ENCODE measurements at regions not wholly inside any gene's neighbourhood (a gene's known extent, or its start where the extent isn't known, plus 50 kb on each side); places are given as distances from the start of the nearest gene placed in this dataset.

- no peak for DNase-seq (ENCODE audit: low spot score)
- in situ Hi-C loops (cut with HindIII; ENCODE audit: low sequenced_read_pairs): no loop called here
Measured at GRCh38 chr2:217695033-217695520, 307.7 kb downstream of the TNS1 start.

GRCh38 chr2:217694291-217694690 lies 308.5 kb downstream of the TNS1 start:
- in situ Hi-C loops (cut with HindIII; ENCODE audit: low sequenced_read_pairs): no loop called here
- peak; percentile 29 for DNase-seq (ENCODE audit: low spot score)

DNA sequence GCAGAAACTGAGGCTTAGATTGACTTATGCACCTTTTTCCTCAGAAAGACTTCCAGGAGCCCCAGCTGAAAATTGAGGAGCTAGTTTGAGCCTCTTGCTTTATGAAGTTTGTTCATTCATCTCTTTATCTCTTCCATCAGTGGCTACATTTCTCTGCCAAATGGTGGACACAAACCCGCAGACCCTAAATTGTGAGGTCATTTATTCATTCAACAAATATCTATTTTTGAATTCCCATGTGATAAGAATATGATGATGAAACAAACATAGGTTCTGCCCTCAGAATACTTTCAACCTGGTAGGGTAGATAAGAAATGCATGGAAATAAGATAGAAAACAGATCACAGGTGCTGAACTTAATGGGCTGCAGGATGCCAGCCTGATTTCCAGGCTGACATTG lies 309.4 kb downstream of the TNS1 start:
- DNase-seq (ENCODE audit: low spot score): no peak
- in situ Hi-C loops (cut with HindIII; ENCODE audit: low sequenced_read_pairs): no loop called here

- DNase-seq (ENCODE audit: low spot score): no peak
- in situ Hi-C loops (cut with HindIII; ENCODE audit: low sequenced_read_pairs): no loop called here
Measured at GRCh38 chr2:217691920-217692666, 310.7 kb downstream of the TNS1 start.

DNA sequence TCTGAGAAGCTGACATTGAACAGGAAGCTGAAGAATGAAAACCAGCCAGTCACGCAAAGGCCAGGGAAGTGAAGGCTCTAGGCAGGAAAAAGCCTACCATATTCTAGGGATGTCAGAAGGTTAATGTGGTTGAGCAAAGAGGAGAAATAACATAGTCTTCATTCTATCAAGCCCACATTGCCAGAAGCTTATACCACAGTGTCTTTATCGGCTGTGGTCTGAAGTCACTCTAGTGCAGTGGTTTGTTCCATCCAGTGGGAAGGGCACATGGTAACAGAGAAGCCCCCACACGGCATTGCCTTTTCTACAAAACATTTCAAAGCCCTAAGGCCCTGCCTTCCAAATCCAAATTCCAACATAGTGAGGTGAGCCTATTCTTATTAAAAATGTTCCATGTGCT lies 311.3 kb downstream of the TNS1 start:
- no peak for DNase-seq (ENCODE audit: low spot score)
- in situ Hi-C loops (cut with HindIII; ENCODE audit: low sequenced_read_pairs): no loop called here

DNA sequence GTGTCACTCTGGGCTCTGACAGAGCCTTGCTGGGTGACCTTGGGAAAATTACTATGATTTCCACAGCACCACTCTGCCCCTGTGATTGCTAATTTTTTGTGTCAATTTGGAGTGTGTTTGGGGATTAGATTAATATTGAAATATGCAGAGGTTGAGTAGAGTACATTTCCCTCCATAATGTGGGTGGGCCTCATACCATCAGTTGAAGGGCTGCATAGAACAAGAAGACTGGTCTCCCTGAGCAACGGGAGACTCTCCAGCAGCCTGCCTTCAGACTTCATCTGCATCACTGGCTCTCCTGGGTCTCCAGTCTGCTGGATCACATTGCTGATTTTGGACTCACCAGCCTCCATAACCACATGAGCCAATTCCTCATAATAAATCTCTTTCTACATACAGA lies 313.7 kb downstream of the TNS1 start:
- in situ Hi-C loops (cut with HindIII; ENCODE audit: low sequenced_read_pairs): no loop called here

GRCh38 chr2:217688494-217688893 lies 314.3 kb downstream of the TNS1 start:
- in situ Hi-C loops (cut with HindIII; ENCODE audit: low sequenced_read_pairs): no loop called here

More for the DNA sequence above, 313.7 kb downstream of the TNS1 start:
- no peak for DNase-seq (ENCODE audit: low spot score)

DNA sequence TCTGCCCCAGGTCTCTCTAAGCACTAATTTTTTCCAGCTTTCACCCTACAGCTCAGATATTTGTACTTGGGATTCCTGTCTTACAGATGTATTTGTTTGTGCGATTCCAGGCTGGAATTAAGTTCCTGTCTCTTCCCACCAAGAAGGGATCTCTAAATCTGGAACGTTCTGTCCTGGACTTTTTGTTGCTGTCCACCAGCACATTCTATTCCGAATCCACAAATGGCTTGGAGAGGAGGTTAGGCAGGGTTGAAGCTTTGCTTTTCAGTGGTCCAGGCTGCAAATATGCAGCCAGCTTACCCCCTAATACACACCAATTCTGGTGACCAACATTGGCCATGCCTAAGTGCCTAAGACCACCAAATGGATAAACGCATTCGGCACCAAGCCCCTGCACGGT lies 315.0 kb downstream of the TNS1 start:
- in situ Hi-C loops (cut with HindIII; ENCODE audit: low sequenced_read_pairs): no loop called here
- no peak for DNase-seq (ENCODE audit: low spot score)

More at GRCh38 chr2:217688494-217688893, 314.3 kb downstream of the TNS1 start:
- DNase-seq (ENCODE audit: low spot score): no peak

- DNase-seq (ENCODE audit: low spot score): no peak
- in situ Hi-C loops (cut with HindIII; ENCODE audit: low sequenced_read_pairs): no loop called here
Measured at GRCh38 chr2:217685255-217685605, 317.6 kb downstream of the TNS1 start.

DNA sequence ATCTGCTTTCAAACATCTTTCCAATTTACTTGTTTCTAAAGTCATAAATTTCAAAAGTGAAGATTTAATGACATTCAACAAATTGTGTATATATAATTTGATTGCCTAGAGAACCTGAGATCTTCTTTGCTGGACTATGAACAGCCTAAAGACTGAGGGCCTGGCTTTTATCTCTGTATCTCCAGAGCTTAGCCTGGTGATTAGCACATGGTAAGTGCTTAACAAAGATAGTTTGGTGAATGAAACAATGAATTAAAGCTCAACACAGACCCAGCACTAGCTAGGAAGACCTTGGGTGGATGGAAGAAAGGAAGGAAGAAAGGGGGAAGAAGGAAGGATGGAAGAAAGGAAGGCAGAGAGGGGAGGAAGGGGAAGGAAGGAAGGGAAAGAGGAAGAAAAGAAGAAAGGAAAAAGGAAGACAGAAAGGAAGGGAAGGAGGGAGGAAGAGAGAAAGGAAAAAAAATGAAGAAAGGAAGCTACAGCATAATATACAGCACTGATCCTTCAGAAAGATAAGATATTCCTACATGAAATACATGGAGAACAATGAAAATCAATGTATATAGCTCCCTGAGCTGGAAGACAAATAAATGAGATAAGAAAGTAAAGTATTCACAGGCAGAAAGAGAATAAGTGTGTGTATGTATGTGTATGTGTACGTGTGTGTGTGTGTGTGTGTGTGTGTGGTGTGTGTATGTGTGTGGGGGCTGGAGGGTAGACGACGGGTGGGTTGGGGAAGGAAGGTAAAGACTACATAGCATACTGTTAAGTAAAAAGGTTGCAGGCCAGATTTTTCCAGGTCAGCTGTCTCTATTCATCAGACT lies 318.2 kb downstream of the TNS1 start:
- no peak for DNase-seq (ENCODE audit: low spot score)
- in situ Hi-C loops (cut with HindIII; ENCODE audit: low sequenced_read_pairs): no loop called here

- in situ Hi-C loops (cut with HindIII; ENCODE audit: low sequenced_read_pairs): no loop called here
- no peak for DNase-seq (ENCODE audit: low spot score)
Measured at GRCh38 chr2:217683106-217683870, 319.5 kb downstream of the TNS1 start.

DNA sequence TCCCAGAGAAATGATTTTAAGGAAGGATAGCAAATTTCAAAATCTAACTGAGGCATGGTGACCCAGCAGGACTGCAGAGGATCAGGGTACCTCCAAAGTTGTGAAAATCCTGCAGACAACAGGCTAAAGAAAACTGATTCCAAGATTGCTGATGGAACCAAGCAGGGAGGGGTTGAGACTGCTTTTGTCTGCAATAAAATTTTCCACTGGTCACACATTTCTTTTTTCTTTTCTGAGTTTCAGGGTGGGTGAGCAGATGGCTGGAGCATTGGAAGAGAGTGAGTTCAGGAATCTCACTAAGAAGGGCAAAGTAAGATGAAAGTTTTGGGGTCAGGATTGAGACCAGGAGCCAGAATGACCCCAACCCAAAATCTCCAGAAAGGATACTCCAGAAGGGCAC lies 321.0 kb downstream of the TNS1 start:
- in situ Hi-C loops (cut with HindIII; ENCODE audit: low sequenced_read_pairs): no loop called here
- DNase-seq (ENCODE audit: low spot score): no peak

DNA sequence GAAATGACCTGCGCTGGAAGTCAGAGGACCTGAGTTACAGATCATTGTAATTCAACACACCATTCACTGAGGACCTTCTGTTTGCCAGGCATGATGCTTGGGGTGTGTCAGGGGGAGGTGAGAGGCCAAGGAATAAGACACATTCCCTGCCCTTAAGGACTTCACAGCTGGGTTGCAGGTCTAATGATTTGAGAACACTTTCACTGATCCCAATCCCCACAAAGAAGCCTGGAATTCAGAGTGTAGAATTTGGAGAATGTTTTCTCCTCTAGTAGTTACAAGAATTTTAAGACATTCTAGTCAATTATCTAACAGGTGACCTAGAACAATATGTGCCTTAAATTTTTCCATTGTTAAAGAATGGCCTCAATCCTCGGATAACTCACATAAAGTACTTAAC lies 322.4 kb downstream of the TNS1 start:
- in situ Hi-C loops (cut with HindIII; ENCODE audit: low sequenced_read_pairs): no loop called here
- no peak for DNase-seq (ENCODE audit: low spot score)

DNA sequence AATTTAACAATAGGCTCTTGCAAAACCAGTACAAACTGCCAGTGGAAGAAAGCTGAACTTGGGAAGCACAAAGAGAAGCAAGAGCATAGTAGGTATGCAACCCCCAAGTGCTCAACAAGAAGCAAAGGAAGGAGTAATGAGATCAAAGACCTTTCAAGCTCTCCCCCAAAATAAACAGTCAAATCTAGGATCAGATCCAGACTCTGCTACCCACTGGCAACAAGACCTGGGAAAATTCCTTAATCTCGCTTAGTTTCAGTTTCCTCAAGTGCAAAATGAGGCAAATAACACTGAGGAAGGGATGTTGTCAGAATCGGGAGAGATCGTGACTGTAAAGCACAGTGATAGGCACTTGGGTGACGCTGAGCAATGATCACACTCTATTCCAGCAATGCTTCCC lies 329.2 kb downstream of the TNS1 start:
- DNase-seq (ENCODE audit: low spot score): no peak
- in situ Hi-C loops (cut with HindIII; ENCODE audit: low sequenced_read_pairs): no loop called here

DNA sequence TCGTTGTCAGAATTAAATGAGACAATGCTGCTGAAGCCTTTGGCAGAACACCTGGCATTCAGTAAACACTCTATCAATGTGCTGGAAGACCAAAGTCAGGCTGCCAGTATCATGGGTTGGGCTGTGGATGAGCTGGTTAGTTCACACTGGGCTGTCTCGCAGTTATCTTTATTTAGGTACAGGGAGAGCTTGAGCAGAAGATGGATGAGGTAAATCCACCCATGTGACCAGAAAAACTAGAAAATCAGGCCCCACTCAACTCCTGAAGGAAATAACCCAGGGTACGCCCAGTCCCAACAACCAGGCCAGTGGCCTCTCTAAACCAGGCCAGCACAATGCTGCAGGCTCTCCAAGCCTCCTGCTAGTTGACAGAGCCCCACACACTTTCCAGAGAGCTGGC lies 330.3 kb downstream of the TNS1 start:
- in situ Hi-C loops (cut with HindIII; ENCODE audit: low sequenced_read_pairs): no loop called here
- no peak for DNase-seq (ENCODE audit: low spot score)

DNA sequence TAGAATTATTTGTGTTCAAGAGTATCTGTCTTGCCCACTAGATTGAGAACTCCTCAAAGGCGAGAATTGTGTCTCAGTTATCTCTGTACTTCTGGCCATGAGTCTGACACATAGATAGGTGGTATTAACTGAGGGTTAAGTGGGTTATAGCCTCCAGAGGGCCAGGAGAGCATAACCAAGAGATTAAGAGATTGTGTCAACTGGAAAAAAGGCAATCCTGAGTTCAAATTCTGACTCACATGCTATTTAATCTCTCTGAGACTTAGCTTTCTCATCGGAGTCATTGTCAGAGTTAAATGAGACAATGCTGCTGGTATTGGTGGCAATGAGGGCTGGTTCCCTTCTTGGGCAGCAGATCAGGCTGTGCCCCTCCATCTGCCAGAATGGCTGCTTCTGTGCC lies 330.9 kb downstream of the TNS1 start:
- in situ Hi-C loops (cut with HindIII; ENCODE audit: low sequenced_read_pairs): no loop called here
- no peak for DNase-seq (ENCODE audit: low spot score)

DNA sequence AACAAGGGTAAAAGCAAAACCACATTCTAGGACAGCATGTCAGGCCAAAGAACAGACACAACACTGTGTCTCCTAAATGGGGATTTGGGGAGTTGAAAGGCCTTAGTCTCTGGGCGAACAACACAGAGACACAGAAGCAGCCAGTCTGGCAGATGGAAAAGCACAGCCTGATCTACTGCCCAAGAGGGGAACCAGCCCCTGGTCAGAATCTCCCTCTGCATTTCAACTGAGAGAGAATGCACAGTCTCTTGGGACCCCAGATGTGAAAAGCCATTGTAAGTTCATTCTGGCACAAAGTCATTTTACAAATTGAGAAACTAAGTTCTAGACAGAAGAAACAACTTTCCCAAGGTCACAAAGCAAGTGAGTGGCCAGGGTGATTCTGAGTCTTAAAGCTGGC lies 331.7 kb downstream of the TNS1 start:
- no peak for DNase-seq (ENCODE audit: low spot score)
- in situ Hi-C loops (cut with HindIII; ENCODE audit: low sequenced_read_pairs): no loop called here

- in situ Hi-C loops (cut with HindIII; ENCODE audit: low sequenced_read_pairs): no loop called here
- no peak for DNase-seq (ENCODE audit: low spot score)
Measured at GRCh38 chr2:217669831-217670230, 333.0 kb downstream of the TNS1 start.

DNA sequence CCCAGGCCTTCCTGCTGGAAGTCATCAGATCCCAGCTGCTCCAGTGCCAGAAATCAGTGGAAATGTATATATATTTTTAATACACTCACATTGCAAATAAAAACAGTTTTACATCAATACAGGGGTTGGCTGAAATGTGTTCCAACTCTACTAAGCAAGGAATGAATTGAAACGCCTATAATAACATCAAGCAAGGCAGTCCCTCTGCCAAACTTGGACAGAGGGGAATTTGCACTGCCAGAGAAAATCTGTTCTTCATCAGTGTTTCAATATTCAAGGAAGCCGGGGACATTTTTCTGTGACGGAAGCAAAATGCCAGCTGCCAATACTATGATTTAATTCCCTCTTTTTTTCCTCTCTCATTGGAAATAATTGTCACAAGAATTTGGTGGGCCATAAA lies 335.3 kb downstream of the TNS1 start:
- in situ Hi-C loops (cut with HindIII; ENCODE audit: low sequenced_read_pairs): no loop called here

DNA sequence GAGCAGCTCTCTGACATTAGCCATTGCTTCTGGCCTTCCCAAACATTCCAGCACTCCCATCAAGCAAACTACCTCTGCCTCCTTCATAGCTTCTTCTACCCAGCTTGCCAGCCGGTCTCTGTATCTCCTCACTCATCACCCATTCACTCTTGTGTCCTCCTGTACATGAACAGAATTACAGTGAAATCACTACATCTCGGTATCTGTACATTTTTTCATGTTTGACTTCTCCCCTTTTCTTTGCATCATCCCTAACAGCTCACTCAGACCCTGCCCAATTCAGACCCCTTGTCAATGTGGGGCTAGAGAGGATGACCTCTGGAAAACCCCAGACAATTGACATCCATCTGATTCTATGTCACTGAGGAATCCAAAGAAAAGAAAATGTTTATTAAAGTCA lies 335.8 kb downstream of the TNS1 start:
- DNase-seq (ENCODE audit: low spot score): no peak
- in situ Hi-C loops (cut with HindIII; ENCODE audit: low sequenced_read_pairs): no loop called here

More for the DNA sequence above, 335.3 kb downstream of the TNS1 start:
- DNase-seq (ENCODE audit: low spot score): no peak

All from G401 (cell line).